GM23338 (cell line): ENCODE measurements at regions not wholly inside any gene's neighbourhood (a gene's known extent, or its start where the extent isn't known, plus 50 kb on each side); places are given as distances from the start of the nearest gene placed in this dataset.

ENCODE experiments used
- ATAC-seq: fragments of 200-7000 bp; cut with Tn5 transposase; 3 replicates; pipeline ENCODE4 v1.9.1; 2020
- DNase-seq: peaks from one replicate; pipeline ENCODE4 v3.0.0-alpha.2; 2015; ENCODE audit warnings: low spot score
- H2AFZ ChIP-seq: fragments of 200-600 bp; sonication (generic); 2 replicates; pipeline ENCODE4 v1.8.0; 2016; ENCODE audit warnings: antibody characterized with exemption, mild to moderate bottlenecking, moderate library complexity
- H3F3A ChIP-seq: fragments of 200-600 bp; sonication (generic); replicated peaks from 2 replicates; pipeline ENCODE4 v1.8.0; 2017; ENCODE audit warnings: antibody characterized with exemption, mixed run types, low read depth
- H3K27ac ChIP-seq: fragments of 200-600 bp; sonication (generic); 2 replicates; pipeline ENCODE4 v1.6.1; 2016; ENCODE audit warnings: low read depth
- H3K27me3 ChIP-seq: fragments of 200-600 bp; sonication (generic); 2 replicates; pipeline ENCODE4 v1.8.0; 2016; ENCODE audit warnings: mild to moderate bottlenecking, mixed run types, moderate library complexity; ENCODE audit not compliant: insufficient read depth
- H3K36me3 ChIP-seq: fragments of 200-600 bp; sonication (generic); 2 replicates; pipeline ENCODE4 v1.8.0; 2016; ENCODE audit warnings: mild to moderate bottlenecking; ENCODE audit not compliant: insufficient read depth
- H3K4me1 ChIP-seq: fragments of 200-600 bp; sonication (generic); 2 replicates; pipeline ENCODE4 v1.8.0; 2016; ENCODE audit warnings: mild to moderate bottlenecking, moderate library complexity; ENCODE audit not compliant: insufficient read depth
- H3K4me2 ChIP-seq: fragments of 200-600 bp; sonication (generic); 2 replicates; pipeline ENCODE4 v1.7.1; 2017; ENCODE audit warnings: mixed run types
- H3K4me3 ChIP-seq: fragments of 200-600 bp; sonication (generic); 2 replicates; pipeline ENCODE4 v1.6.1; 2016; ENCODE audit warnings: mixed run types
- H3K79me2 ChIP-seq: fragments of 200-600 bp; sonication (generic); replicated peaks from 2 replicates; pipeline ENCODE4 v1.8.0; 2017; ENCODE audit warnings: mild to moderate bottlenecking; ENCODE audit not compliant: insufficient read depth
- H3K9me2 ChIP-seq: fragments of 200-600 bp; sonication (generic); 2 replicates; pipeline ENCODE4 v1.8.0; 2017; ENCODE audit not compliant: insufficient read depth
- H4K20me1 ChIP-seq: fragments of 200-600 bp; sonication (generic); replicated peaks from 2 replicates; pipeline ENCODE4 v1.8.0; 2017; ENCODE audit warnings: mild to moderate bottlenecking; ENCODE audit not compliant: insufficient read depth
- H3K27ac Mint-ChIP-seq: 2 replicates; pipeline ENCODE4 v1.8.0; 2020; ENCODE audit warnings: inconsistent platforms, mild to moderate bottlenecking, moderate library complexity, mixed read lengths
- H3K27me3 Mint-ChIP-seq: 3 replicates; pipeline ENCODE4 v1.8.0; 2022; ENCODE audit warnings: low read depth, mild to moderate bottlenecking, moderate library complexity, mixed read lengths, inconsistent platforms; ENCODE audit not compliant: insufficient read depth, poor library complexity
- H3K36me3 Mint-ChIP-seq: 3 replicates; pipeline ENCODE4 v1.8.0; 2021; ENCODE audit warnings: low read depth, mild to moderate bottlenecking, inconsistent platforms, moderate library complexity, mixed read lengths
- H3K4me1 Mint-ChIP-seq: 3 replicates; pipeline ENCODE4 v1.8.0; 2020; ENCODE audit warnings: mild to moderate bottlenecking, inconsistent platforms, mixed read lengths
- H3K4me3 Mint-ChIP-seq: 3 replicates; pipeline ENCODE4 v1.8.0; 2021; ENCODE audit warnings: moderate library complexity, mild to moderate bottlenecking, inconsistent platforms, mixed read lengths
- H3K9me3 Mint-ChIP-seq: 3 replicates; pipeline ENCODE4 v1.8.0; 2020; ENCODE audit warnings: moderate library complexity, mild to moderate bottlenecking, inconsistent platforms, mixed read lengths
- CREB1 ChIP-seq: fragments of 250-450 bp; sonication (Bioruptor Pico); IDR thresholded peaks from 2 replicates; pipeline ENCODE4 v1.5.0; 2020; ENCODE audit warnings: low read depth, mild to moderate bottlenecking, moderate library complexity
- EZH2 ChIP-seq: fragments of 200-600 bp; sonication (generic); IDR thresholded peaks from one replicate; pipeline ENCODE4 v1.8.0; 2017; ENCODE audit warnings: antibody characterized with exemption, mild to moderate bottlenecking, low read depth; ENCODE audit not compliant: unreplicated experiment
- EZH2phosphoT487 ChIP-seq: fragments of 200-600 bp; sonication (generic); IDR thresholded peaks from one replicate; pipeline ENCODE4 v1.8.1; 2018; ENCODE audit warnings: antibody characterized with exemption; ENCODE audit not compliant: unreplicated experiment
- JUNB ChIP-seq: IDR thresholded peaks from one replicate; pipeline ENCODE4 v1.6.1; 2016; ENCODE audit warnings: antibody characterized with exemption; ENCODE audit not compliant: unreplicated experiment
- NANOG ChIP-seq: IDR thresholded peaks from 2 replicates; pipeline ENCODE4 v1.6.1; 2016; ENCODE audit warnings: antibody characterized with exemption, borderline replicate concordance
- POLR2AphosphoS5 ChIP-seq: IDR thresholded peaks from 2 replicates; pipeline ENCODE4 v1.6.1; 2016; ENCODE audit warnings: antibody characterized with exemption, low read depth
- STAT1 ChIP-seq: IDR thresholded peaks from one replicate; pipeline ENCODE4 v1.6.1; 2016; ENCODE audit warnings: antibody characterized with exemption; ENCODE audit not compliant: unreplicated experiment
- ZNF114 ChIP-seq: fragments of 250-450 bp; sonication (Bioruptor Pico); IDR thresholded peaks from 2 replicates; pipeline ENCODE4 v1.5.0; 2020; ENCODE audit warnings: mild to moderate bottlenecking, moderate library complexity
- ZNF331 ChIP-seq: fragments of 250-450 bp; sonication (Bioruptor Pico); IDR thresholded peaks from 2 replicates; pipeline ENCODE4 v1.5.0; 2020; ENCODE audit warnings: low read depth, mild to moderate bottlenecking, moderate library complexity
- TF ChIP-seq, protein P1 (sequence below): fragments of 250-450 bp; sonication (Bioruptor Pico); IDR thresholded peaks from 2 replicates; pipeline ENCODE4 v1.5.0; 2020; ENCODE audit warnings: mild to moderate bottlenecking, moderate library complexity
- TF ChIP-seq, protein P2 (sequence below): IDR thresholded peaks from one replicate; pipeline ENCODE4 v1.6.1; 2018; ENCODE audit warnings: antibody characterized with exemption; ENCODE audit not compliant: unreplicated experiment
- TF ChIP-seq, protein P3 (sequence below), 2 experiments: fragments of 200-600 bp in 1 of 2; sonication (generic) in 1 of 2; conservative IDR thresholded peaks; 2 replicates each; pipeline versions ENCODE4 v1.5.1 to v1.6.1; 2016 to 2017; ENCODE audit warnings: antibody characterized with exemption in 2 of 2, low read depth in 2 of 2, mild to moderate bottlenecking in 2 of 2, moderate library complexity in 1 of 2
- TF ChIP-seq, protein P4 (sequence below): IDR thresholded peaks from 2 replicates; pipeline ENCODE4 v1.6.1; 2016; ENCODE audit warnings: antibody characterized with exemption

DNA sequence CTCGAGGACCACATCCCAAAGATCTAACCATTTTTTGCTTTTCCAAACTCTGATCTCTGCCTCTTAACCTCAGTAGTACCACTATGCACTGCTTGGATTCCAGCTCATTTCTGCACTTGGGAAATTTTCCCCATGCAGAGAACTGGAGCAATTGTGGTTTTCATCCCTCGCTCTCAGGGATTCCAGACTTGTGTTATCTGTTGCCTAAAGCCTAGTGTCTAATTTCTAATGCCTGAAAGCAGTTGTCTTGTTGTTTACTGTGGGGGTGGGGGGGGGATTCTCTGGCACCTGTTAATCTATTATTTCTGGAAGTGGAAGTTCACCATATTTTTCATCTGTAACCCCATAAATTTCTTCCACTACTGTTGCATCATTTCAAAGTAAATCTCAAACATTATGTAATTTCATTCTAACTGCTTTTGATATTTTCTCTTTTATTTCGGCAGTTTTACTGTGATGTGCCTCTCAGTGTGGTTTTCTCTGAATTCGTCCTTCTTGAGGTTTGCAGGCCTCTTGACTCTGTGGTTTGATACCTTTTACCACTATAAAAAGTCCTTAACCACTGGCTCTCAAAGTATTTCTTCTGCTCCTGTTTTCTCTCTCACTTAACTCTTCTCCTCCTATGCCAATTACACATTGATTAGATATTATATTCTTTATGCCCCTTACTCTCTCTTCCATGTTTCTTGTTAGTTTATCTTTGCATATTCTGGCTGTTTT, 205.6 kb upstream of the EOLA2 start:
- Mint-ChIP-seq H3K27me3 (peaks cover 2% of the 10 kb centered on the region), H3K27ac (no peak overlapping the region), H3K9me3 (no peaks in the 10 kb centered on the region), H3K4me1 (no peaks in the 10 kb centered on the region), H3K4me3 (no peak overlapping the region), H3K36me3 (no peaks in the 10 kb centered on the region)
- Histone ChIP-seq H3K4me2 (no peak overlapping the region), H3F3A (no peaks in the 10 kb centered on the region), H3K4me1 (no peaks in the 10 kb centered on the region), H2AFZ (no peak overlapping the region), H3K36me3 (no peaks in the 10 kb centered on the region), H3K9me2 (no peaks in the 10 kb centered on the region), H3K27me3 (no peaks in the 10 kb centered on the region), H3K27ac (no peak overlapping the region), H3K79me2 (no peaks in the 10 kb centered on the region), H4K20me1 (no peaks in the 10 kb centered on the region), H3K4me3 (no peak overlapping the region)
- no peak for ATAC-seq
- no peak for DNase-seq
- TF ChIP-seq ZNF114 = no peak
- TF ChIP-seq, protein P1, sequence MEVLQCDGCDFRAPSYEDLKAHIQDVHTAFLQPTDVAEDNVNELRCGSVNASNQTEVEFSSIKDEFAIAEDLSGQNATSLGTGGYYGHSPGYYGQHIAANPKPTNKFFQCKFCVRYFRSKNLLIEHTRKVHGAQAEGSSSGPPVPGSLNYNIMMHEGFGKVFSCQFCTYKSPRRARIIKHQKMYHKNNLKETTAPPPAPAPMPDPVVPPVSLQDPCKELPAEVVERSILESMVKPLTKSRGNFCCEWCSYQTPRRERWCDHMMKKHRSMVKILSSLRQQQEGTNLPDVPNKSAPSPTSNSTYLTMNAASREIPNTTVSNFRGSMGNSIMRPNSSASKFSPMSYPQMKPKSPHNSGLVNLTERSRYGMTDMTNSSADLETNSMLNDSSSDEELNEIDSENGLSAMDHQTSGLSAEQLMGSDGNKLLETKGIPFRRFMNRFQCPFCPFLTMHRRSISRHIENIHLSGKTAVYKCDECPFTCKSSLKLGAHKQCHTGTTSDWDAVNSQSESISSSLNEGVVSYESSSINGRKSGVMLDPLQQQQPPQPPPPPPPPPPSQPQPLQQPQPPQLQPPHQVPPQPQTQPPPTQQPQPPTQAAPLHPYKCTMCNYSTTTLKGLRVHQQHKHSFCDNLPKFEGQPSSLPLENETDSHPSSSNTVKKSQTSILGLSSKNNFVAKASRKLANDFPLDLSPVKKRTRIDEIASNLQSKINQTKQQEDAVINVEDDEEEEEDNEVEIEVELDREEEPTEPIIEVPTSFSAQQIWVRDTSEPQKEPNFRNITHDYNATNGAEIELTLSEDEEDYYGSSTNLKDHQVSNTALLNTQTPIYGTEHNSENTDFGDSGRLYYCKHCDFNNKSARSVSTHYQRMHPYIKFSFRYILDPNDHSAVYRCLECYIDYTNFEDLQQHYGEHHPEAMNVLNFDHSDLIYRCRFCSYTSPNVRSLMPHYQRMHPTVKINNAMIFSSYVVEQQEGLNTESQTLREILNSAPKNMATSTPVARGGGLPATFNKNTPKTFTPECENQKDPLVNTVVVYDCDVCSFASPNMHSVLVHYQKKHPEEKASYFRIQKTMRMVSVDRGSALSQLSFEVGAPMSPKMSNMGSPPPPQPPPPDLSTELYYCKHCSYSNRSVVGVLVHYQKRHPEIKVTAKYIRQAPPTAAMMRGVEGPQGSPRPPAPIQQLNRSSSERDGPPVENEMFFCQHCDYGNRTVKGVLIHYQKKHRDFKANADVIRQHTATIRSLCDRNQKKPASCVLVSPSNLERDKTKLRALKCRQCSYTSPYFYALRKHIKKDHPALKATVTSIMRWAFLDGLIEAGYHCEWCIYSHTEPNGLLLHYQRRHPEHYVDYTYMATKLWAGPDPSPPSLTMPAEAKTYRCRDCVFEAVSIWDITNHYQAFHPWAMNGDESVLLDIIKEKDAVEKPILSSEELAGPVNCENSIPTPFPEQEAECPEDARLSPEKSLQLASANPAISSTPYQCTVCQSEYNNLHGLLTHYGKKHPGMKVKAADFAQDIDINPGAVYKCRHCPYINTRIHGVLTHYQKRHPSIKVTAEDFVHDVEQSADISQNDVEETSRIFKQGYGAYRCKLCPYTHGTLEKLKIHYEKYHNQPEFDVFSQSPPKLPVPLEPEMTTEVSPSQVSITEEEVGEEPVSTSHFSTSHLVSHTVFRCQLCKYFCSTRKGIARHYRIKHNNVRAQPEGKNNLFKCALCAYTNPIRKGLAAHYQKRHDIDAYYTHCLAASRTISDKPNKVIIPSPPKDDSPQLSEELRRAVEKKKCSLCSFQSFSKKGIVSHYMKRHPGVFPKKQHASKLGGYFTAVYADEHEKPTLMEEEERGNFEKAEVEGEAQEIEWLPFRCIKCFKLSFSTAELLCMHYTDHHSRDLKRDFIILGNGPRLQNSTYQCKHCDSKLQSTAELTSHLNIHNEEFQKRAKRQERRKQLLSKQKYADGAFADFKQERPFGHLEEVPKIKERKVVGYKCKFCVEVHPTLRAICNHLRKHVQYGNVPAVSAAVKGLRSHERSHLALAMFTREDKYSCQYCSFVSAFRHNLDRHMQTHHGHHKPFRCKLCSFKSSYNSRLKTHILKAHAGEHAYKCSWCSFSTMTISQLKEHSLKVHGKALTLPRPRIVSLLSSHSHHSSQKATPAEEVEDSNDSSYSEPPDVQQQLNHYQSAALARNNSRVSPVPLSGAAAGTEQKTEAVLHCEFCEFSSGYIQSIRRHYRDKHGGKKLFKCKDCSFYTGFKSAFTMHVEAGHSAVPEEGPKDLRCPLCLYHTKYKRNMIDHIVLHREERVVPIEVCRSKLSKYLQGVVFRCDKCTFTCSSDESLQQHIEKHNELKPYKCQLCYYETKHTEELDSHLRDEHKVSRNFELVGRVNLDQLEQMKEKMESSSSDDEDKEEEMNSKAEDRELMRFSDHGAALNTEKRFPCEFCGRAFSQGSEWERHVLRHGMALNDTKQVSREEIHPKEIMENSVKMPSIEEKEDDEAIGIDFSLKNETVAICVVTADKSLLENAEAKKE (CRISPR knock-in tag) = no peak
- TF ChIP-seq ZNF331 (CRISPR knock-in tag) = no peak
- TF ChIP-seq, protein P2, sequence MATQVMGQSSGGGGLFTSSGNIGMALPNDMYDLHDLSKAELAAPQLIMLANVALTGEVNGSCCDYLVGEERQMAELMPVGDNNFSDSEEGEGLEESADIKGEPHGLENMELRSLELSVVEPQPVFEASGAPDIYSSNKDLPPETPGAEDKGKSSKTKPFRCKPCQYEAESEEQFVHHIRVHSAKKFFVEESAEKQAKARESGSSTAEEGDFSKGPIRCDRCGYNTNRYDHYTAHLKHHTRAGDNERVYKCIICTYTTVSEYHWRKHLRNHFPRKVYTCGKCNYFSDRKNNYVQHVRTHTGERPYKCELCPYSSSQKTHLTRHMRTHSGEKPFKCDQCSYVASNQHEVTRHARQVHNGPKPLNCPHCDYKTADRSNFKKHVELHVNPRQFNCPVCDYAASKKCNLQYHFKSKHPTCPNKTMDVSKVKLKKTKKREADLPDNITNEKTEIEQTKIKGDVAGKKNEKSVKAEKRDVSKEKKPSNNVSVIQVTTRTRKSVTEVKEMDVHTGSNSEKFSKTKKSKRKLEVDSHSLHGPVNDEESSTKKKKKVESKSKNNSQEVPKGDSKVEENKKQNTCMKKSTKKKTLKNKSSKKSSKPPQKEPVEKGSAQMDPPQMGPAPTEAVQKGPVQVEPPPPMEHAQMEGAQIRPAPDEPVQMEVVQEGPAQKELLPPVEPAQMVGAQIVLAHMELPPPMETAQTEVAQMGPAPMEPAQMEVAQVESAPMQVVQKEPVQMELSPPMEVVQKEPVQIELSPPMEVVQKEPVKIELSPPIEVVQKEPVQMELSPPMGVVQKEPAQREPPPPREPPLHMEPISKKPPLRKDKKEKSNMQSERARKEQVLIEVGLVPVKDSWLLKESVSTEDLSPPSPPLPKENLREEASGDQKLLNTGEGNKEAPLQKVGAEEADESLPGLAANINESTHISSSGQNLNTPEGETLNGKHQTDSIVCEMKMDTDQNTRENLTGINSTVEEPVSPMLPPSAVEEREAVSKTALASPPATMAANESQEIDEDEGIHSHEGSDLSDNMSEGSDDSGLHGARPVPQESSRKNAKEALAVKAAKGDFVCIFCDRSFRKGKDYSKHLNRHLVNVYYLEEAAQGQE = no peak
- TF ChIP-seq EZH2 = no peak
- TF ChIP-seq STAT1 = no peak
- no peak for TF ChIP-seq JUNB
- TF ChIP-seq, protein P3, sequence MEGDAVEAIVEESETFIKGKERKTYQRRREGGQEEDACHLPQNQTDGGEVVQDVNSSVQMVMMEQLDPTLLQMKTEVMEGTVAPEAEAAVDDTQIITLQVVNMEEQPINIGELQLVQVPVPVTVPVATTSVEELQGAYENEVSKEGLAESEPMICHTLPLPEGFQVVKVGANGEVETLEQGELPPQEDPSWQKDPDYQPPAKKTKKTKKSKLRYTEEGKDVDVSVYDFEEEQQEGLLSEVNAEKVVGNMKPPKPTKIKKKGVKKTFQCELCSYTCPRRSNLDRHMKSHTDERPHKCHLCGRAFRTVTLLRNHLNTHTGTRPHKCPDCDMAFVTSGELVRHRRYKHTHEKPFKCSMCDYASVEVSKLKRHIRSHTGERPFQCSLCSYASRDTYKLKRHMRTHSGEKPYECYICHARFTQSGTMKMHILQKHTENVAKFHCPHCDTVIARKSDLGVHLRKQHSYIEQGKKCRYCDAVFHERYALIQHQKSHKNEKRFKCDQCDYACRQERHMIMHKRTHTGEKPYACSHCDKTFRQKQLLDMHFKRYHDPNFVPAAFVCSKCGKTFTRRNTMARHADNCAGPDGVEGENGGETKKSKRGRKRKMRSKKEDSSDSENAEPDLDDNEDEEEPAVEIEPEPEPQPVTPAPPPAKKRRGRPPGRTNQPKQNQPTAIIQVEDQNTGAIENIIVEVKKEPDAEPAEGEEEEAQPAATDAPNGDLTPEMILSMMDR (conservative IDR thresholded peaks at IDR 0.05; ENCODE audit: low read depth in 2 of 2) = no peak
- TF ChIP-seq POLR2AphosphoS5 = no peak
- TF ChIP-seq NANOG = no peak
- TF ChIP-seq EZH2phosphoT487 = no peak
- no peak for TF ChIP-seq CREB1 (CRISPR knock-in tag)
- TF ChIP-seq, protein P4, sequence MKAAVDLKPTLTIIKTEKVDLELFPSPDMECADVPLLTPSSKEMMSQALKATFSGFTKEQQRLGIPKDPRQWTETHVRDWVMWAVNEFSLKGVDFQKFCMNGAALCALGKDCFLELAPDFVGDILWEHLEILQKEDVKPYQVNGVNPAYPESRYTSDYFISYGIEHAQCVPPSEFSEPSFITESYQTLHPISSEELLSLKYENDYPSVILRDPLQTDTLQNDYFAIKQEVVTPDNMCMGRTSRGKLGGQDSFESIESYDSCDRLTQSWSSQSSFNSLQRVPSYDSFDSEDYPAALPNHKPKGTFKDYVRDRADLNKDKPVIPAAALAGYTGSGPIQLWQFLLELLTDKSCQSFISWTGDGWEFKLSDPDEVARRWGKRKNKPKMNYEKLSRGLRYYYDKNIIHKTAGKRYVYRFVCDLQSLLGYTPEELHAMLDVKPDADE = no peak
